Mesenchymal stem cell (in vitro differentiated cells and primary cell): ENCODE measurements at regions not wholly inside any gene's neighbourhood (a gene's known extent, or its start where the extent isn't known, plus 50 kb on each side); places are given as distances from the start of the nearest gene placed in this dataset.

ENCODE experiments used
- DNase-seq: peaks from one replicate; pipeline ENCODE4 v3.0.0-alpha.2; 2013
- H2AFZ ChIP-seq: one replicate; pipeline ENCODE4 v1.6.1; 2013; ENCODE audit warnings: low read depth, mild to moderate bottlenecking, control low read depth, inconsistent platforms, low read length, moderate library complexity
- H2AK5ac ChIP-seq: 2 replicates; pipeline ENCODE4 v1.6.1; 2013; ENCODE audit warnings: low read length, moderate library complexity, mild to moderate bottlenecking, inconsistent platforms; ENCODE audit not compliant: severe bottlenecking
- H2BK120ac ChIP-seq: one replicate; pipeline ENCODE4 v1.6.1; 2013; ENCODE audit warnings: low read depth, mild to moderate bottlenecking, inconsistent platforms, low read length, moderate library complexity
- H2BK12ac ChIP-seq, 2 experiments: one replicate each; pipeline ENCODE4 v1.6.1; 2013; ENCODE audit warnings: inconsistent platforms in 2 of 2, low read length in 2 of 2, mild to moderate bottlenecking in 2 of 2, moderate library complexity in 2 of 2, control low read depth in 1 of 2
- H2BK15ac ChIP-seq: one replicate; pipeline ENCODE4 v1.6.1; 2013; ENCODE audit warnings: mild to moderate bottlenecking, low read depth, inconsistent platforms; ENCODE audit not compliant: poor library complexity, severe bottlenecking
- H2BK5ac ChIP-seq: 2 replicates; pipeline ENCODE4 v1.6.1; 2013; ENCODE audit warnings: low read depth, mild to moderate bottlenecking, low read length, control low read depth, inconsistent platforms; ENCODE audit not compliant: poor library complexity, severe bottlenecking
- H3K14ac ChIP-seq, 2 experiments: one replicate each; pipeline ENCODE4 v1.6.1; 2013; ENCODE audit warnings: inconsistent platforms in 2 of 2, low read length in 2 of 2, control low read depth in 1 of 2, mild to moderate bottlenecking in 1 of 2, moderate library complexity in 1 of 2
- H3K18ac ChIP-seq, 2 experiments: one replicate each; pipeline ENCODE4 v1.6.1; 2013; ENCODE audit warnings: inconsistent platforms in 2 of 2, low read length in 2 of 2, control low read depth in 1 of 2, low read depth in 1 of 2, mild to moderate bottlenecking in 1 of 2
- H3K23ac ChIP-seq, 2 experiments: one replicate each; pipeline ENCODE4 v1.6.1; 2013; ENCODE audit warnings: inconsistent platforms in 2 of 2, low read length in 2 of 2, mild to moderate bottlenecking in 2 of 2, moderate library complexity in 2 of 2, control low read depth in 1 of 2
- H3K27ac ChIP-seq: 2 replicates; pipeline ENCODE4 v1.5.1; 2013; ENCODE audit warnings: mild to moderate bottlenecking, moderate library complexity, low read length, control low read depth, inconsistent platforms; ENCODE audit not compliant: poor library complexity, severe bottlenecking
- H3K27me3 ChIP-seq, 2 experiments: 2 replicates each; pipeline versions ENCODE4 v1.6.1 to v1.7.0; 2013; ENCODE audit warnings: low read length in 2 of 2, mild to moderate bottlenecking in 2 of 2, moderate library complexity in 2 of 2, control low read depth in 1 of 2, inconsistent platforms in 1 of 2; ENCODE audit not compliant: control insufficient read depth in 1 of 2, insufficient read depth in 1 of 2
- H3K36me3 ChIP-seq, 2 experiments: 2 replicates each; pipeline versions ENCODE4 v1.6.1 to v1.7.0; 2013; ENCODE audit warnings: low read length in 2 of 2, control low read depth in 1 of 2, inconsistent platforms in 1 of 2, low read depth in 1 of 2, mild to moderate bottlenecking in 1 of 2; ENCODE audit not compliant: insufficient read depth in 2 of 2, control insufficient read depth in 1 of 2
- H3K4ac ChIP-seq, 2 experiments: one replicate each; pipeline ENCODE4 v1.6.1; 2013; ENCODE audit warnings: inconsistent platforms in 2 of 2, low read length in 2 of 2, mild to moderate bottlenecking in 2 of 2, moderate library complexity in 2 of 2, control low read depth in 1 of 2, low read depth in 1 of 2
- H3K4me1 ChIP-seq: 2 replicates; pipeline ENCODE4 v1.6.1; 2013; ENCODE audit warnings: low read depth, low read length, control low read depth; ENCODE audit not compliant: control insufficient read depth, insufficient read depth
- H3K4me2 ChIP-seq: 2 replicates; pipeline ENCODE4 v1.6.1; 2013; ENCODE audit warnings: low read length, mild to moderate bottlenecking, inconsistent platforms; ENCODE audit not compliant: poor library complexity, severe bottlenecking
- H3K4me3 ChIP-seq, 2 experiments: 2 replicates each; pipeline versions ENCODE4 v1.5.1 to v1.7.0; 2013; ENCODE audit warnings: low read length in 2 of 2, mild to moderate bottlenecking in 2 of 2, control low read depth in 1 of 2, low read depth in 1 of 2; ENCODE audit not compliant: insufficient read depth in 1 of 2
- H3K79me1 ChIP-seq: replicated peaks from 2 replicates; pipeline ENCODE4 v1.6.1; 2013; ENCODE audit warnings: mild to moderate bottlenecking, control low read depth, low read length, inconsistent platforms; ENCODE audit not compliant: poor library complexity, severe bottlenecking
- H3K9ac ChIP-seq: 2 replicates; pipeline ENCODE4 v1.7.0; 2013; ENCODE audit warnings: mild to moderate bottlenecking, low read length, moderate library complexity
- H3K9me3 ChIP-seq: 2 replicates; pipeline ENCODE4 v1.7.0; 2013; ENCODE audit warnings: mild to moderate bottlenecking, low read length; ENCODE audit not compliant: control insufficient read depth
- H4K8ac ChIP-seq: one replicate; pipeline ENCODE4 v1.6.1; 2013; ENCODE audit warnings: inconsistent platforms, mild to moderate bottlenecking, low read length, moderate library complexity
- H4K91ac ChIP-seq: one replicate; pipeline ENCODE4 v1.6.1; 2013; ENCODE audit warnings: mild to moderate bottlenecking, low read length, inconsistent platforms
- WGBS: methylation state at CpG from one replicate; pipeline ENCODE4 v1.1.7; 2013; ENCODE audit warnings: mixed read lengths; 5-methylcytosine and 5-hydroxymethylcytosine counted together

DNA sequence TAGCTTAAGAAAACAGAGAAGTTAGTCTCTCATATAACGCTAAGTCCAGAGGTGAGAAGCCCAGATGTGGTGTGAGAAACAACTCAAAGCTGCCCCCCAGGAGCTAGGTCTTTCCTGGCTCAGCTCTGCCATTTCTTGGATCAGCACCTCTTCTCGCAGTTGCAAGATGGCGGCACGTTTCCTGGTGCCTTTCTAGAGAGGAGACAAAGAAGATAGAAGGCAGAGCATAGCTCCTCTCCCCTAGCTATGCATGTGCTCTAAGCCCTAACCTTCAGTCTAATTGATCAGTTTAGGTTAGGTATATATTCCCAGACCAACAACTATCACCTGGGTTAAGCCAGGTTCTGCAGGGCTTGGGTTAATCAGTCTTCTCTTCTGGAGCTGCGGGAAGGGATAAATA lies 119.5 kb upstream of the RAB12 start:
- Histone ChIP-seq H4K8ac (no peak overlapping the region), H3K4me1 (no peaks in the 10 kb centered on the region), H2AK5ac (no peak overlapping the region), H4K91ac (no peak overlapping the region), H3K9me3 (no peaks in the 10 kb centered on the region), H3K18ac (no peak overlapping the region), H3K27ac (no peak overlapping the region), H3K4me3 (no peak overlapping the region), H2AFZ (no peak overlapping the region), H2BK120ac (no peak overlapping the region), H3K79me1 (no peaks in the 10 kb centered on the region), H3K36me3 (no peaks in the 10 kb centered on the region), H2BK15ac (no peak overlapping the region), H2BK5ac (no peak overlapping the region), H2BK12ac (no peak overlapping the region), H3K14ac (no peak overlapping the region), H3K23ac (no peak overlapping the region), H3K27me3 (peaks cover 40 to 58% of the 10 kb centered on the region in 2 experiments), H3K4me2 (no peak overlapping the region), H3K4ac (no peak overlapping the region), H3K9ac (no peak overlapping the region)
- 88% methylated on average over 1 of the region's 5 CpGs for WGBS
- DNase-seq: no peak

DNA sequence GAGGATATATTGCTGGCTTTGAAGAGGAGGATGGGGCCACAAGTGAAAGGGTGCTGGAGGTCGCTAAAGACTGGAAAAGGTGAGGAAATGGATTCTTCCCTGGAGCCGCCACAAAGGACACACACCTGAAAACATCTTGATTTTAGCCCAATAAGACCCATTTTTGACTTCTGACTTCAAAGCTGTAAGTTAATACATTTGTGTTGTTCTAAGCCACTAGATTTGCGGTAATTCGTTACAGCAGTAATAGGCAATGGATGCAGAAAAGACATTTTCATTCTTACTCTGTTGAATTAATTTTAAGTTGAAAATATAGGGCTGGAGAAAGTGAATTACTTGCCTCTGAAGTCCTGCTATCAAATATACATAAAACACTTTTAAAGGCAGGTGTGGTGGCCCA lies 117.7 kb upstream of the RAB12 start:
- Histone ChIP-seq H3K4ac (no peak overlapping the region), H3K9ac (no peak overlapping the region), H3K36me3 (no peaks in the 10 kb centered on the region), H2BK5ac (no peak overlapping the region), H4K8ac (no peak overlapping the region), H3K27ac (no peak overlapping the region), H3K23ac (no peak overlapping the region), H2BK12ac (no peak overlapping the region), H3K27me3 (peaks cover 41 to 60% of the 10 kb centered on the region in 2 experiments), H4K91ac (no peak overlapping the region), H3K14ac (no peak overlapping the region), H2AFZ (no peak overlapping the region), H2BK15ac (no peak overlapping the region), H2AK5ac (no peak overlapping the region), H3K4me2 (no peak overlapping the region), H3K9me3 (no peaks in the 10 kb centered on the region), H2BK120ac (no peak overlapping the region), H3K18ac (no peak overlapping the region), H3K79me1 (no peaks in the 10 kb centered on the region), H3K4me1 (peaks cover 3% of the 10 kb centered on the region), H3K4me3 (no peak overlapping the region)
- WGBS: 75% methylated on average over 2 of the region's 4 CpGs
- DNase-seq: no peak

DNA sequence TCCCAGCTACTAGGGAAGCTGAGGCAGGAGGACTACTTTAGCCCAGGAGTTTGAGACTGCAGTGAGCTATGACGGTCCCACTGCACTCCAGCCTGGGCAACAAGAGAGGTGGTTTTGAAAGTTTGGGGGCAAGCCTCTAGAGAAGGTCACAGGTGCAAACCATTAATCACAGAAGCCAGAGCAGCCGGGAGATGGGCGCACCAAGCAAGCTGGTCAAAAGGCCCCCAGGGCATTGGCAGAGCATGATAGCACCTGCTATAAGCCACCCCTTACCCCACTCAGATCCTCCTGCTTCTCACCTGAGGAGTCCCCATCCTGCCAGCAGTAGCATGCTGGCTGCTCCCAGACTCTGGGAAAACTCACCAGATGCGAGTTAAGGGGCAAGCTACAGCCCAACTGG lies 116.1 kb upstream of the RAB12 start:
- no peak overlapping the region for H2BK12ac ChIP-seq
- no peak overlapping the region for H3K9ac ChIP-seq
- peaks cover 3% of the 10 kb centered on the region for H3K4me1 ChIP-seq
- peaks cover 41 to 54% of the 10 kb centered on the region in 2 experiments for H3K27me3 ChIP-seq
- H3K36me3 ChIP-seq: no peaks in the 10 kb centered on the region
- no peak overlapping the region for H3K4me2 ChIP-seq
- WGBS: 79% methylated on average over 4 of the region's 4 CpGs
- no peak overlapping the region for H4K91ac ChIP-seq
- no peak overlapping the region for H3K23ac ChIP-seq
- H2BK15ac ChIP-seq: no peak overlapping the region
- H3K4me3 ChIP-seq: no peak overlapping the region
- no peak overlapping the region for H3K14ac ChIP-seq
- H4K8ac ChIP-seq: no peak overlapping the region
- no peak overlapping the region for H3K18ac ChIP-seq
- no peak overlapping the region for H2BK120ac ChIP-seq
- no peak overlapping the region for H2BK5ac ChIP-seq
- no peaks in the 10 kb centered on the region for H3K79me1 ChIP-seq
- H3K4ac ChIP-seq: no peak overlapping the region
- DNase-seq: no peak
- H2AK5ac ChIP-seq: no peak overlapping the region
- no peak overlapping the region for H3K27ac ChIP-seq
- H3K9me3 ChIP-seq: no peaks in the 10 kb centered on the region
- no peak overlapping the region for H2AFZ ChIP-seq

DNA sequence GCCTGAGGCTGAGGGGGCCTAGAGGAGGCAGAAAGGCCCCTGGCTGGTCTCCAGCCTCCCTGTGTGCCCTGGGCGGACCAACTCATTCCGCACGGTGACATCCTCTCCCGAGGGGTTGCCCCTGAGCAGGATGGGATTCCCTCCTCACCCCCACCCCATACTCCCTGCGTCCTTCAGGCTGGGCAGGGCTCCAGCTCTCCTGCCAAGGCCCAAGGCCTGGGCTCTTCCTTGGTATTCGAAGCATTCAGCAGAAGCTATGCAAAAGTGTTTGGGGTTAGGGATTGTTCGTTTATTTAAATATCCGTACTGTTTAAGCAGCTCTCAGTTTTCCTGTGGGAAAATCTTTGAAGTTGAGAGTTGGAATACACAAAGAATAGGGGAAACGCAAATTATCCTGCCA lies 113.1 kb upstream of the RAB12 start:
- Histone ChIP-seq H2BK12ac (no peak overlapping the region), H2BK120ac (no peak overlapping the region), H2BK15ac (no peak overlapping the region), H3K4me2 (no peak overlapping the region), H3K9me3 (peaks cover 10% of the 10 kb centered on the region), H3K79me1 (no peaks in the 10 kb centered on the region), H3K4ac (no peak overlapping the region), H3K27ac (no peak overlapping the region), H2AK5ac (no peak overlapping the region), H4K8ac (no peak overlapping the region), H3K18ac (no peak overlapping the region), H3K4me3 (no peak overlapping the region), H3K27me3 (peaks cover 54 to 71% of the 10 kb centered on the region in 2 experiments), H2BK5ac (no peak overlapping the region), H3K14ac (no peak overlapping the region), H4K91ac (no peak overlapping the region), H3K23ac (no peak overlapping the region), H3K4me1 (peaks cover 3% of the 10 kb centered on the region), H2AFZ (no peak overlapping the region), H3K9ac (no peak overlapping the region), H3K36me3 (no peaks in the 10 kb centered on the region)
- no peak for DNase-seq
- WGBS: 56% methylated on average over 9 of the region's 9 CpGs
